ENCODE measurements at regions not wholly inside any gene's neighbourhood (a gene's known extent, or its start where the extent isn't known, plus 50 kb on each side); places are given as distances from the start of the nearest gene placed in this dataset.

- no peak overlapping the region for H3K4me3 ChIP-seq
- no peak for TF ChIP-seq POLR2AphosphoS5 (IDR thresholded peaks at IDR 0.05; ENCODE audit: insufficient read depth in 1 of 2, low read depth in 1 of 2)
- TF ChIP-seq CTCF (IDR thresholded peaks at IDR 0.05): no peak
- H3K27ac ChIP-seq: no peak overlapping the region
- H3K9me3 ChIP-seq: peaks cover 5% of the 10 kb centered on the region
- DNase-seq (ENCODE audit: extremely low spot score in 2 of 2): peak in 1 of 2 donors; percentile 32
- no peaks in the 10 kb centered on the region for H3K27me3 ChIP-seq
- no peaks in the 10 kb centered on the region for H3K4me1 ChIP-seq
- no peaks in the 10 kb centered on the region for H3K36me3 ChIP-seq
- intact Hi-C loops (cut with DNase I): no loop called here
These were observed 52.3 kb upstream of the SNTG2 start for GRCh38 chr2:898319-898718.

GRCh38 chr2:897091-897490 is 53.6 kb upstream of the SNTG2 start:
- no peaks in the 10 kb centered on the region for H3K36me3 ChIP-seq
- H3K27ac ChIP-seq: no peak overlapping the region
- H3K4me3 ChIP-seq: no peak overlapping the region
- H3K4me1 ChIP-seq: no peaks in the 10 kb centered on the region
- intact Hi-C loops (cut with DNase I): no loop called here
- TF ChIP-seq POLR2A (IDR thresholded peaks at IDR 0.05): no peak
- no peak for TF ChIP-seq CTCF (IDR thresholded peaks at IDR 0.05)
- TF ChIP-seq POLR2AphosphoS5 (IDR thresholded peaks at IDR 0.05; ENCODE audit: insufficient read depth in 1 of 2, low read depth in 1 of 2): no peak
- no peaks in the 10 kb centered on the region for H3K27me3 ChIP-seq
- peak in 1 of 2 donors; percentile 44 for DNase-seq (ENCODE audit: extremely low spot score in 2 of 2)
- peaks cover 5% of the 10 kb centered on the region for H3K9me3 ChIP-seq

GRCh38 chr2:893311-893710 is 57.3 kb upstream of the SNTG2 start:
- DNase-seq (ENCODE audit: extremely low spot score in 2 of 2): peak; percentile 79 to 88
- no peak overlapping the region for H3K27ac ChIP-seq

GRCh38 chr2:892892-893291 is 57.8 kb upstream of the SNTG2 start:
- no peaks in the 10 kb centered on the region for H3K36me3 ChIP-seq
- H3K4me1 ChIP-seq: no peaks in the 10 kb centered on the region
- H3K27ac ChIP-seq: no peak overlapping the region
- intact Hi-C loops (cut with DNase I): no loop called here
- TF ChIP-seq POLR2AphosphoS5 (IDR thresholded peaks at IDR 0.05; ENCODE audit: insufficient read depth in 1 of 2, low read depth in 1 of 2) (no peak), POLR2A (IDR thresholded peaks at IDR 0.05) (no peak), CTCF (IDR thresholded peaks at IDR 0.05) (no peak)
- no peaks in the 10 kb centered on the region for H3K27me3 ChIP-seq
- no peak overlapping the region for H3K4me3 ChIP-seq
- peak; percentile 49 to 54 for DNase-seq (ENCODE audit: extremely low spot score in 2 of 2)
- H3K9me3 ChIP-seq: peaks cover 5% of the 10 kb centered on the region

More at GRCh38 chr2:893311-893710, 57.3 kb upstream of the SNTG2 start:
- no peaks in the 10 kb centered on the region for H3K36me3 ChIP-seq
- H3K9me3 ChIP-seq: peaks cover 5% of the 10 kb centered on the region
- H3K27me3 ChIP-seq: no peaks in the 10 kb centered on the region
- no peak for TF ChIP-seq POLR2A (IDR thresholded peaks at IDR 0.05)
- no peak for TF ChIP-seq CTCF (IDR thresholded peaks at IDR 0.05)
- no peak for TF ChIP-seq POLR2AphosphoS5 (IDR thresholded peaks at IDR 0.05; ENCODE audit: insufficient read depth in 1 of 2, low read depth in 1 of 2)
- no peak overlapping the region for H3K4me3 ChIP-seq
- H3K4me1 ChIP-seq: no peaks in the 10 kb centered on the region
- intact Hi-C loops (cut with DNase I): no loop called here

GRCh38 chr2:892401-892800 is 58.2 kb upstream of the SNTG2 start:
- Histone ChIP-seq H3K36me3 (no peaks in the 10 kb centered on the region), H3K27me3 (no peaks in the 10 kb centered on the region), H3K4me1 (no peaks in the 10 kb centered on the region), H3K9me3 (peaks cover 5% of the 10 kb centered on the region), H3K4me3 (no peak overlapping the region), H3K27ac (no peak overlapping the region)
- no peak for TF ChIP-seq POLR2A (IDR thresholded peaks at IDR 0.05)
- no peak for TF ChIP-seq CTCF (IDR thresholded peaks at IDR 0.05)
- no peak for TF ChIP-seq POLR2AphosphoS5 (IDR thresholded peaks at IDR 0.05; ENCODE audit: insufficient read depth in 1 of 2, low read depth in 1 of 2)
- peak in 1 of 2 donors; percentile 54 for DNase-seq (ENCODE audit: extremely low spot score in 2 of 2)
- intact Hi-C loops (cut with DNase I): no loop called here
